Endothelial cell (in vitro differentiated cells): ENCODE measurements at regions not wholly inside any gene's neighbourhood (a gene's known extent, or its start where the extent isn't known, plus 50 kb on each side); places are given as distances from the start of the nearest gene placed in this dataset.
"Not testable (repeated sequence)": the region's sequence is repeated elsewhere in the genome, so short reads cannot be mapped to it uniquely, and the experiment has no call there.

Source experiments
- DNase-seq: peaks from one replicate; pipeline ENCODE4 v3.0.0; 2021; ENCODE audit warnings: low spot score
- H3K27ac Mint-ChIP-seq: one replicate; pipeline ENCODE4 v1.8.0; 2021; ENCODE audit warnings: mixed read lengths, inconsistent platforms; ENCODE audit not compliant: unreplicated experiment
- H3K27me3 Mint-ChIP-seq: one replicate; pipeline ENCODE4 v1.8.0; 2021; ENCODE audit warnings: mild to moderate bottlenecking, moderate library complexity, mixed read lengths, inconsistent platforms; ENCODE audit not compliant: unreplicated experiment
- H3K36me3 Mint-ChIP-seq: one replicate; pipeline ENCODE4 v1.8.0; 2021; ENCODE audit warnings: mild to moderate bottlenecking, low read depth, mixed read lengths, inconsistent platforms; ENCODE audit not compliant: unreplicated experiment
- H3K4me1 Mint-ChIP-seq: one replicate; pipeline ENCODE4 v1.8.0; 2021; ENCODE audit warnings: mild to moderate bottlenecking, mixed read lengths, inconsistent platforms; ENCODE audit not compliant: unreplicated experiment
- H3K4me3 Mint-ChIP-seq: one replicate; pipeline ENCODE4 v1.8.0; 2021; ENCODE audit warnings: mild to moderate bottlenecking, mixed read lengths, inconsistent platforms; ENCODE audit not compliant: unreplicated experiment
- H3K9me3 Mint-ChIP-seq: one replicate; pipeline ENCODE4 v1.8.0; 2021; ENCODE audit warnings: mixed read lengths, inconsistent platforms; ENCODE audit not compliant: unreplicated experiment
- TF ChIP-seq, protein P1 (sequence below): fragments of 200-600 bp; sonication (generic); IDR thresholded peaks from one replicate; pipeline ENCODE4 v1.5.0; 2021; ENCODE audit warnings: antibody characterized with exemption; ENCODE audit not compliant: unreplicated experiment

DNA sequence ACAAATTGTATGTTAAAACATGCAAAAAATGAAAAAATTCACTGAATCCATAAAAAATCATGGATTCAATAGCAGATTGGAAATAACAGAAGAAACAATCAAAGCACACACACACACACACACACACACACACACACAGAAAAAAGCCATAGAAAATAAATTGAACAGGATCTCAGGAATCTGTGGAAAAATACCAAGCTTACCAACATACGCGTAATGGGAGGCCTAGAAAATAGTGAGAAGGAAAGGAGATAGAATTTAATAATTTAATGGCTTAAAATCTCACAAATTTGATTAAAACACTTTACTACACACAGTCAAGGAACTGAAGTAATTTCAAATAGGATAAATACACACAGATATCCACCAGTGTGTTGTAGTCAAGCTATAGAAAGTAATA lies 1671.5 kb upstream of the PIK3C3 start:
- H3K9me3 Mint-ChIP-seq, result no peaks in the 10 kb centered on the region
- no peak for DNase-seq
- no peaks in the 10 kb centered on the region for H3K36me3 Mint-ChIP-seq
- no peak overlapping the region for H3K4me3 Mint-ChIP-seq
- H3K27me3 Mint-ChIP-seq, result peaks cover 2% of the 10 kb centered on the region
- TF ChIP-seq, protein P1, sequence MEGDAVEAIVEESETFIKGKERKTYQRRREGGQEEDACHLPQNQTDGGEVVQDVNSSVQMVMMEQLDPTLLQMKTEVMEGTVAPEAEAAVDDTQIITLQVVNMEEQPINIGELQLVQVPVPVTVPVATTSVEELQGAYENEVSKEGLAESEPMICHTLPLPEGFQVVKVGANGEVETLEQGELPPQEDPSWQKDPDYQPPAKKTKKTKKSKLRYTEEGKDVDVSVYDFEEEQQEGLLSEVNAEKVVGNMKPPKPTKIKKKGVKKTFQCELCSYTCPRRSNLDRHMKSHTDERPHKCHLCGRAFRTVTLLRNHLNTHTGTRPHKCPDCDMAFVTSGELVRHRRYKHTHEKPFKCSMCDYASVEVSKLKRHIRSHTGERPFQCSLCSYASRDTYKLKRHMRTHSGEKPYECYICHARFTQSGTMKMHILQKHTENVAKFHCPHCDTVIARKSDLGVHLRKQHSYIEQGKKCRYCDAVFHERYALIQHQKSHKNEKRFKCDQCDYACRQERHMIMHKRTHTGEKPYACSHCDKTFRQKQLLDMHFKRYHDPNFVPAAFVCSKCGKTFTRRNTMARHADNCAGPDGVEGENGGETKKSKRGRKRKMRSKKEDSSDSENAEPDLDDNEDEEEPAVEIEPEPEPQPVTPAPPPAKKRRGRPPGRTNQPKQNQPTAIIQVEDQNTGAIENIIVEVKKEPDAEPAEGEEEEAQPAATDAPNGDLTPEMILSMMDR, result no peak
- H3K4me1 Mint-ChIP-seq, result no peaks in the 10 kb centered on the region
- no peak overlapping the region for H3K27ac Mint-ChIP-seq

DNA sequence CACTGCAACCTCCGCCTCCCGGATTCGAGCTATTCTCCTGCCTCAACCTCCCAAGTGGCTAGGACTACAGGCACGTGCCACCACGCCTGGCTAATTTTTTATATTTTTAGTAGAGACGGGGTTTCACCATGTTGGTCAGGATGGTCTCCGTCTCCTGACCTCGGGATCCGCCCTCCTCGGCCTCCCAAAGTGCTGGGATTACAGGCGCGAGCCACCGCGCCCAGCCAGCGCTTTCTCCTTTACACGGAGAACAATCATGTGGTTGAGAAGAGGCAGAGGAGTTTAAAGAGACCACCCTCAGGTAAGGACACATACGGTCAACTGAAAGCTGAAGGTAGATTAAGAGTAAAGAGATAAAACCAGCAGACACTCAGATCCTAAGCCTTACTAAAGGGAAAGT lies 1673.7 kb upstream of the PIK3C3 start:
- H3K27ac Mint-ChIP-seq, H3K27me3 Mint-ChIP-seq, H3K4me1 Mint-ChIP-seq, DNase-seq, H3K4me3 Mint-ChIP-seq, H3K9me3 Mint-ChIP-seq, H3K36me3 Mint-ChIP-seq: not testable (repeated sequence)

DNA sequence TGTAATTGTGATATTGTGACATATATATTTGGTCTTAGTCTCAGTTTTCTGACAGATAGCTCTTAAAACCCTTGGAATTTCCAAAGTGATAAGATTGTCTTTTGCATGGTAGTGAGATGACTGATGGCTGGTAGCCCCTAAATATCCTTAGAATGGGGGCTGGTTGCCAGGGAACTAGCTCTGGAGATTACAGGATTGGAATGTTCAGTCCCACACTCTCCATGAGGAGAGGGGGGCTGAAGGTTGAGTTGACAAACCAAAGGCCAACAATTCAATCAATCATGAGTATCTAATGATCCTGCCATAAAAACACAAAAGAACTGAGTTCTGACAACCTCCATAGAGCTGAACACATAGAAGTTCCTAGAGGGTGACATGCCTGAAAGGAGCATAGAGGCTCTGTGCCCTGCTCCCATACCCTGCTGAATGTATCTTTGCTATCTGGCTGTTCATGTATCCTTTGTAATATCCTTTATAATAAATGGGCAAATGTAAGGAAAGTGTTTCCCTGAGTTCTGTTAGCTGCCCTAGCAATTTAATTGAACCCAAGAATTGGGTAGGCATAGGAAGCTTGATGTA lies 1680.3 kb upstream of the PIK3C3 start:
- Mint-ChIP-seq H3K9me3 (no peaks in the 10 kb centered on the region), H3K27ac (no peak overlapping the region), H3K27me3 (no peaks in the 10 kb centered on the region)

DNA sequence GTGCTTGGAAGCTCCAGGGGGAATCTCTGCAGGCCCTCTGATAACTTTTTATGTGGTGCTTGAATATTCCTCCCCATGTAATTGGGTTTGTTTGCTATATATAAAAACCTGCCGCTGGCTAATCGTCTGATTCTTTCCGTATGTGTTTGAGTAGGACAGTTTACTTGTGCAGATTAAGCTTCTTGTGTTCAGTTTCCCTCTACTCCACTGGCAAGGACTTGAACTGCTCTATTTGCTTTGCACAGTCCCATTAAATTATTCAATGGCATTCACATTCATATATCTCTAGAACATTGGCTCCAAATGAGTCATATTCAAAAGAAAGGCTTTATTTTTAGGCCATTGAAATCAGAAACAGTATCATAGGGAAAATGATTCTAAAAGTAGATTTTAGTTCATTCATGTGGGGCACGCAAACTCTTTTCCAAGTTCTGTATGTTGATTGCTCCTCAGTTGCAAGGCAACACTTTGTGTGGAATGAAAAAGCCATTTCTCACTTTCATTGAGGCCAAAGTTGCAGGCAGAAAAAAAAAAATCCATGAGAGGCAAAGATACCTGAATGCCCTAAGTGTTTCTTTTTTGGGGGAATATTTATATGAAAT lies 1682.3 kb upstream of the PIK3C3 start:
- H3K9me3 Mint-ChIP-seq, result no peaks in the 10 kb centered on the region
- H3K27ac Mint-ChIP-seq, result no peak overlapping the region
- TF ChIP-seq, protein P1, result no peak
- H3K4me1 Mint-ChIP-seq, result no peaks in the 10 kb centered on the region
- H3K4me3 Mint-ChIP-seq, result no peak overlapping the region
- DNase-seq, result no peak
- no peaks in the 10 kb centered on the region for H3K36me3 Mint-ChIP-seq
- no peaks in the 10 kb centered on the region for H3K27me3 Mint-ChIP-seq

More for the DNA sequence above, 1680.3 kb upstream of the PIK3C3 start:
- H3K4me1 Mint-ChIP-seq, result peaks cover 3% of the 10 kb centered on the region
- DNase-seq, result no peak
- TF ChIP-seq, protein P1, result no peak
- H3K4me3 Mint-ChIP-seq, result no peak overlapping the region
- no peaks in the 10 kb centered on the region for H3K36me3 Mint-ChIP-seq

DNA sequence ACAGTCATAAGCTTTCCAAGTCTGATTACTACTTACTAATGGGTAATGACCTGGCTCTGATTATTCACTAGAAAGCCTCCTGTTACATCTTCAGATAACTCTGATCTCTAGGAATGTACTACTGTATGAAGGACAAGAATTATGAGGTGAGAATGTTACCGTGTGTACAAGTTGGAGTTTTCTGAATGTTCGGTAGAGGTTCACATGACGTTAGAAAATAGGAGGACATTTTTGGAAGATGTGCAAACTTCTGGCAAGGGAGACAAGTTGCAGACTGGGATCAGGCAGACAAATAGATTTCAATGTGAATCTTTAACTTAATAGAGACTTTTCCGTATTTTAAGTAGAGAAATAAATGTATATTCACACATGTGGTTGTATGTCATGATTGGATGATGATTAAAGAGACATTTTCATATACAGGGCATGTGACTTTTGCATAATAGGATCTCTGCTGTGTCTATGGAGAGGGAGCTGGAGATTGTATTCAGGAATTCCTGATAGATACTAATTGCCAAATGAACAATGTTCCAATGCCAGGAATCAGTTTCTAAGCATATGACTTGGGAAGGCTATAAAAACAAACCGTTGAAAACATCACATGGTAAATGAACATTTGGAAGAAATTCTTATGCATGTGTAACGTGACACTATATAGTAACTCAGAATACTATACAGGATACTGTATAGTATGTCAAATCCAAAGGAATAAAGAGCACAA lies 1695.8 kb upstream of the PIK3C3 start:
- H3K9me3 Mint-ChIP-seq, result no peaks in the 10 kb centered on the region
- H3K27ac Mint-ChIP-seq, result no peak overlapping the region
- no peak for DNase-seq
- H3K36me3 Mint-ChIP-seq, result no peaks in the 10 kb centered on the region
- peaks cover 4% of the 10 kb centered on the region for H3K4me1 Mint-ChIP-seq
- TF ChIP-seq, protein P1, result no peak
- H3K27me3 Mint-ChIP-seq, result no peaks in the 10 kb centered on the region
- no peak overlapping the region for H3K4me3 Mint-ChIP-seq
